Fibroblast of the aortic adventitia (primary cell): ENCODE measurements at regions not wholly inside any gene's neighbourhood (a gene's known extent, or its start where the extent isn't known, plus 50 kb on each side); places are given as distances from the start of the nearest gene placed in this dataset.

Source experiments
- DNase-seq: peaks from one replicate; pipeline ENCODE4 v3.0.0-alpha.2; 2010; ENCODE audit warnings: low read depth
- H3K4me3 ChIP-seq: 2 replicates; pipeline ENCODE4 v1.5.1; 2011; ENCODE audit warnings: low read depth, mild to moderate bottlenecking, control low read depth, low read length, moderate library complexity
- CTCF ChIP-seq: IDR thresholded peaks from 2 replicates; pipeline ENCODE4 v1.5.1; 2011; ENCODE audit warnings: mild to moderate bottlenecking, low read length, control low read depth, inconsistent platforms; ENCODE audit not compliant: insufficient read depth

- DNase-seq, result no peak
- no peak overlapping the region for H3K4me3 ChIP-seq
- TF ChIP-seq CTCF, result no peak
These were observed 608.1 kb downstream of the MID1IP1 start for GRCh38 chrX:39409246-39409917.

GRCh38 chrX:39414290-39414854, 613.1 kb downstream of the MID1IP1 start:
- H3K4me3 ChIP-seq, result no peak overlapping the region
- TF ChIP-seq CTCF, result no peak
- no peak for DNase-seq

GRCh38 chrX:39416547-39417260, 615.4 kb downstream of the MID1IP1 start:
- no peak for TF ChIP-seq CTCF
- H3K4me3 ChIP-seq, result no peak overlapping the region
- no peak for DNase-seq

GRCh38 chrX:39418254-39418704, 617.0 kb downstream of the MID1IP1 start:
- no peak for TF ChIP-seq CTCF
- DNase-seq, result no peak
- no peak overlapping the region for H3K4me3 ChIP-seq

- no peak for TF ChIP-seq CTCF
- no peak for DNase-seq
- no peak overlapping the region for H3K4me3 ChIP-seq
These were observed 617.7 kb downstream of the MID1IP1 start for GRCh38 chrX:39418731-39419638.

GRCh38 chrX:39421006-39421405, 619.7 kb downstream of the MID1IP1 start:
- TF ChIP-seq CTCF, result no peak
- no peak overlapping the region for H3K4me3 ChIP-seq
- DNase-seq, result no peak
